ENCODE measurements at regions not wholly inside any gene's neighbourhood (a gene's known extent, or its start where the extent isn't known, plus 50 kb on each side); places are given as distances from the start of the nearest gene placed in this dataset.

- no peak overlapping the region for H3K4me3 ChIP-seq
- DNase-seq (ENCODE audit: low read depth, low spot score) (no peak), FAIRE-seq (no peak), ATAC-seq (peak; percentile 46)
- ChIA-PET POLR2A (no interaction called here), SMC1A (ENCODE audit: uncharacterized antibody, unreplicated experiment) (interaction anchor here (1.0 to 1.5 kb wide), 5 partner anchors 9 to 240 kb away, joined by 3 to 5 read pairs (median 3); no protein-coding TSS in a partner anchor), RAD21 (ENCODE audit: unreplicated experiment) (no interaction called here), CTCF (no interaction called here)
- H2AFZ ChIP-seq (ENCODE audit: control insufficient read depth, low read depth, low read length): no peak overlapping the region
- H3K9ac ChIP-seq (ENCODE audit: control insufficient read depth, insufficient read depth, low read length): no peak overlapping the region
- H3K27me3 ChIP-seq (replicated peaks in 1 of 2; ENCODE audit: control insufficient read depth in 2 of 2, insufficient read depth in 2 of 2, low read length in 1 of 2): no peaks in the 10 kb centered on the region
- H3K36me3 ChIP-seq (ENCODE audit: control insufficient read depth in 2 of 2, insufficient read depth in 2 of 2, low read length in 1 of 2): no peaks in the 10 kb centered on the region
- BruUV-seq (replicated peaks): no TSS peak
- H3K4me1 ChIP-seq (ENCODE audit: control insufficient read depth, insufficient read depth, low read length): no peaks in the 10 kb centered on the region
- no peak overlapping the region for H3K4me2 ChIP-seq (ENCODE audit: control insufficient read depth, insufficient read depth)
- no peaks in the 10 kb centered on the region for H3K9me3 ChIP-seq (replicated peaks; ENCODE audit: control insufficient read depth, insufficient read depth, low read length)
- intact Hi-C loops (cut with micrococcal nuclease; ENCODE audit: unreplicated experiment): no loop called here
- in situ Hi-C loops (cut with MboI): no loop called here
- H3K27ac ChIP-seq (ENCODE audit: control insufficient read depth, insufficient read depth): no peak overlapping the region
- no peaks in the 10 kb centered on the region for H3K79me2 ChIP-seq (ENCODE audit: control insufficient read depth, insufficient read depth, low read length)
- WGBS (ENCODE audit: insufficient coverage, insufficient replicate concordance, low lambda C conversion rate, missing lambda C conversion rate): 6% methylated on average over 3 of the region's 3 CpGs
- no peaks in the 10 kb centered on the region for H4K20me1 ChIP-seq (ENCODE audit: control insufficient read depth, insufficient read depth)
- TF ChIP-seq TCF12 (IDR thresholded peaks at IDR 0.05; ENCODE audit: low read depth, low read length) (no peak), RUNX3 (IDR thresholded peaks at IDR 0.05; ENCODE audit: low read length) (no peak), IRF5 (IDR thresholded peaks at IDR 0.05; ENCODE audit: borderline replicate concordance) (no peak), HDAC6 (IDR thresholded peaks at IDR 0.05; ENCODE audit: unreplicated experiment) (no peak), ZBTB4 (CRISPR knock-in tag; IDR thresholded peaks at IDR 0.05) (no peak), RFX5 (IDR thresholded peaks at IDR 0.05; ENCODE audit: low read depth, low read length) (no peak), ZNF207 (IDR thresholded peaks at IDR 0.05; ENCODE audit: borderline replicate concordance) (no peak), KDM1A (IDR thresholded peaks at IDR 0.05; ENCODE audit: borderline replicate concordance) (no peak), E2F8 (IDR thresholded peaks at IDR 0.05; ENCODE audit: low read depth, partially characterized antibody) (no peak), RAD21 (IDR thresholded peaks at IDR 0.05; ENCODE audit: insufficient read depth, low read depth, low read length) (no peak), CTCF (IDR thresholded peaks at IDR 0.05 in 2 of 3, conservative IDR thresholded peaks at IDR 0.05 in 1 of 3; ENCODE audit: control insufficient read depth in 2 of 3, extremely low read depth in 1 of 3, insufficient read depth in 1 of 3, low read depth in 3 of 3, low read length in 3 of 3) (no peak), YBX1 (IDR thresholded peaks at IDR 0.05) (no peak), PAX8 (IDR thresholded peaks at IDR 0.05) (no peak)
These were observed 242.1 kb downstream of the ZIC1 start for GRCh38 chr3:147651107-147651778.
